Heart right ventricle (tissue), 16 donors: ENCODE measurements at regions not wholly inside any gene's neighbourhood (a gene's known extent, or its start where the extent isn't known, plus 50 kb on each side); places are given as distances from the start of the nearest gene placed in this dataset.

Experiments used
- ATAC-seq, 8 donors: fragments of 200-7000 bp; cut with Tn5 transposase; one replicate each; pipeline ENCODE4 v1.9.1; 2020; ENCODE audit warnings: mild to moderate bottlenecking in 8 of 8, moderate library complexity in 8 of 8, moderate number of reproducible peaks in 1 of 8
- DNase-seq, 2 donors: peaks; one replicate each; pipeline ENCODE4 v3.0.0-alpha.2; 2020
- H3K27ac ChIP-seq, 10 donors: fragments of 200-600 bp; sonication (generic) in 2 of 10; one replicate each; pipeline versions ENCODE4 v1.5.0 to v1.8.0; 2020 to 2022; ENCODE audit warnings: mild to moderate bottlenecking in 3 of 10
- H3K27me3 ChIP-seq, 7 donors: fragments of 200-600 bp; one replicate each; pipeline ENCODE4 v1.8.0; 2021 to 2022; ENCODE audit warnings: mild to moderate bottlenecking in 2 of 7
- H3K36me3 ChIP-seq, 9 donors: fragments of 200-600 bp; sonication (generic) in 1 of 9; one replicate each; pipeline versions ENCODE4 v1.5.0 to v1.8.0; 2020 to 2022; ENCODE audit warnings: mild to moderate bottlenecking in 2 of 9
- H3K4me1 ChIP-seq, 9 donors: fragments of 200-600 bp; sonication (generic) in 1 of 9; one replicate each; pipeline versions ENCODE4 v1.5.0 to v1.8.0; 2020 to 2022; ENCODE audit warnings: mild to moderate bottlenecking in 4 of 9
- H3K4me3 ChIP-seq, 10 donors: fragments of 200-600 bp; sonication (generic) in 2 of 10; one replicate each; pipeline versions ENCODE4 v1.5.0 to v1.8.0; 2020 to 2022; ENCODE audit warnings: mild to moderate bottlenecking in 7 of 10, moderate library complexity in 2 of 10
- H3K9me3 ChIP-seq, 11 donors: fragments of 200-600 bp in 10 of 11; sonication (generic) in 2 of 11; one replicate each; pipeline versions ENCODE4 v1.5.0 to v1.8.0; 2013 to 2022; ENCODE audit warnings: mild to moderate bottlenecking in 2 of 11, control low read depth in 1 of 11, moderate library complexity in 1 of 11
- CTCF ChIP-seq, 9 donors: fragments of 200-600 bp; sonication (generic) in 2 of 9; IDR thresholded peaks; one replicate each; pipeline versions ENCODE4 v1.5.0 to v1.8.0; 2021 to 2022; ENCODE audit warnings: antibody characterized with exemption in 9 of 9, mild to moderate bottlenecking in 5 of 9, moderate library complexity in 1 of 9
- WGBS, 2 donors: extraction: QIAGEN DNeasy Blood & Tissue Kit; methylation state at CpG; one replicate each; pipeline ENCODE4 v1.1.7; 2013; ENCODE audit warnings: inconsistent platforms in 1 of 2; 5-methylcytosine and 5-hydroxymethylcytosine counted together
- intact Hi-C, 10 donors: fragments of 100-400 bp; cut with DNase I; formaldehyde crosslinking; loops; one replicate each; pipeline versions ENCODE4 v1.11.1 to v1.14.2; 2022
- donor health status: Arrhythmogenic right ventricular cardiomyopathy.
- donor health status: ischemic (EF 13 %, LVEDD 7.1; RV severe dilation, severe dysfunction).
- donor health status: healthy with polysubstance abuse.
- donor health status: DM: no; HTN: yes; CAD: no.
- donor health status: DM: no; HTN: no; CAD: no.
- donor health status: ischemic (EF 25% LVEDD 6.9; RV normal size, moderate dysfunction).
- donor health status: ischemic (EF 25% LVEDD 5.7; RV mildly dilated, moderate dysfunction).
- donor health status: healthy.
- donor health status: DM: yes; HTN: yes; CAD: no.
- donor health status: Ischemic cardiomyopathy.
- donor health status: ischemic (EF 35%, LVEDD 5.7; RV mildly dilated, moderate dysfunction).
- donor health status: nonischemic (EF 11% LVEDD 7.7; RV severe dilation, severe dysfunction).
- donor health status: DM: yes; HTN: yes; CAD: no.
- donor health status: PGD.
- donor health status: ischemic (EF 29% LVEDD 5.4; RV normal size, mild dysfunction).
- donor health status: nonischemic (EF 23%, LVEDD 6.1; RV moderate dilation, normal function).

GRCh38 chr14:75226755-75227544 is 50.5 kb upstream of the TMED10 start:
- Histone ChIP-seq H3K27me3 (no peaks in the 10 kb centered on the region), H3K36me3 (no peaks in the 10 kb centered on the region), H3K27ac (no peak overlapping the region), H3K9me3 (no peaks in the 10 kb centered on the region), H3K4me3 (no peak overlapping the region), H3K4me1 (peaks cover 0 to 52% (median 9%) of the 10 kb centered on the region in 9 donors)
- DNase-seq (no peak), ATAC-seq (no peak)
- TF ChIP-seq CTCF (IDR thresholded peaks at IDR 0.05): no peak
- intact Hi-C loops: loop anchor here in 1 of 10 donors (10.0 kb wide), 1 partner anchor 268 kb away; no protein-coding TSS in a partner anchor
- 95 to 97% methylated on average over 6 of the region's 6 CpGs for WGBS, 2 donors
